ENCODE measurements at regions not wholly inside any gene's neighbourhood (a gene's known extent, or its start where the extent isn't known, plus 50 kb on each side); places are given as distances from the start of the nearest gene placed in this dataset.

DNA sequence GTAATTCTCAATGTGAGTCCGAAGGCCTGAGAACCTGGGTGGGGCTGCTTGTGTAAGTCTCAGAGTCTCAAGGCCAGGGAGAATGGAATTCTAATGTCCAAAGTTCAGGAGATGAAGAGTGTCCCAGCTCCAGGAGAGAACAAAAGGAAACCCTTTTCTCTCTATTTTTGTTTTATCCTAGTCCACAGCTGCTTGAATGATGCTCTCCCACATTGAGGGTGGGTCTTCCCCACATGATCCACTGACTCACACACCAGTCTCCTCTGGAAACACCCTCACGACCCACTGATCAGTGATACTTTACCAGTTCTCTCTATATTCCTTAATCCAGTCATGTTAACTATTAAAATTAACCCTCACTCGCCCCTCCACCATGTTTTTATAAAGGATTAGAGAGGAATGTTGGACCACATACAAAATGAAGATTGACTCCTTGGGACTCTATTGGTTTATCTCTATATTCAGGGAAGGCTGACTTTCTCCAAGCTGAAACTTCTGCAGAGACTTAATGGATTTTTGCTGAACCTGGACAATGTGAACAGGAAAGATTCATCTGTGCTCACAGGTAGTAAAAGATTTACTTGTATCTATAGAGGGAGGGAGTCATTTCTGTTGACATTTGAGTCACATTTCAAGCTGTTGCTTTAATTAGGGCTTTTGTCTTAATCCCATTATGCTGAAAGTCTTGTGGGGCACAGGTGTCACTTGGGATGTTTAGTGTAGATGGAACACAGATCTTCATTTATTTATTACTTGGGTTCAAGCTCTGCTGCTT is 1061.0 kb upstream of the TMEM132C start:
- DNase-seq (ENCODE audit: low read depth): no peak
- TF ChIP-seq, protein P1, sequence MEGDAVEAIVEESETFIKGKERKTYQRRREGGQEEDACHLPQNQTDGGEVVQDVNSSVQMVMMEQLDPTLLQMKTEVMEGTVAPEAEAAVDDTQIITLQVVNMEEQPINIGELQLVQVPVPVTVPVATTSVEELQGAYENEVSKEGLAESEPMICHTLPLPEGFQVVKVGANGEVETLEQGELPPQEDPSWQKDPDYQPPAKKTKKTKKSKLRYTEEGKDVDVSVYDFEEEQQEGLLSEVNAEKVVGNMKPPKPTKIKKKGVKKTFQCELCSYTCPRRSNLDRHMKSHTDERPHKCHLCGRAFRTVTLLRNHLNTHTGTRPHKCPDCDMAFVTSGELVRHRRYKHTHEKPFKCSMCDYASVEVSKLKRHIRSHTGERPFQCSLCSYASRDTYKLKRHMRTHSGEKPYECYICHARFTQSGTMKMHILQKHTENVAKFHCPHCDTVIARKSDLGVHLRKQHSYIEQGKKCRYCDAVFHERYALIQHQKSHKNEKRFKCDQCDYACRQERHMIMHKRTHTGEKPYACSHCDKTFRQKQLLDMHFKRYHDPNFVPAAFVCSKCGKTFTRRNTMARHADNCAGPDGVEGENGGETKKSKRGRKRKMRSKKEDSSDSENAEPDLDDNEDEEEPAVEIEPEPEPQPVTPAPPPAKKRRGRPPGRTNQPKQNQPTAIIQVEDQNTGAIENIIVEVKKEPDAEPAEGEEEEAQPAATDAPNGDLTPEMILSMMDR (IDR thresholded peaks at IDR 0.05; ENCODE audit: insufficient read depth, low read depth, low read length): no peak

DNA sequence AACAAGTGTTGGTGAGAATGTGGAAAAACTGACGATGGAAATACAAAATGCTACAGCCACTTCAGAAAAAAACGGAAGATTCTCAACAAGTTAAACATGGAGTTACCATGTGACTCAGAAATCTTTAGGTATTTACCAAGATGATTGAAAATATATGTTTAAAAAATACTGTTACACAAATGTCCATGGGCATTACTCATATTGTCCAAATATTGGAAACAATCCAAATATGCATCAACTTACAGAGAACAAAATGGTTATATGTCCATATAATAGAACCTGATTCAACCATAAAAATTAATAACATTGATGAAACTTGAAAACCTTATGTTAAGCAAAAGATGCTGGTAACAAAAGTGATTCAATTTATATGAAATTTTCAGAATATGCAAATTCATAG is 1057.7 kb upstream of the TMEM132C start:
- no peak overlapping the region for H3K4me3 ChIP-seq (ENCODE audit: low read depth, low read length)
- TF ChIP-seq, protein P1 (IDR thresholded peaks at IDR 0.05; ENCODE audit: insufficient read depth, low read depth, low read length): no peak
- DNase-seq (ENCODE audit: low read depth): no peak

More for the DNA sequence above, 1061.0 kb upstream of the TMEM132C start:
- no peak overlapping the region for H3K4me3 ChIP-seq (ENCODE audit: low read depth, low read length)

DNA sequence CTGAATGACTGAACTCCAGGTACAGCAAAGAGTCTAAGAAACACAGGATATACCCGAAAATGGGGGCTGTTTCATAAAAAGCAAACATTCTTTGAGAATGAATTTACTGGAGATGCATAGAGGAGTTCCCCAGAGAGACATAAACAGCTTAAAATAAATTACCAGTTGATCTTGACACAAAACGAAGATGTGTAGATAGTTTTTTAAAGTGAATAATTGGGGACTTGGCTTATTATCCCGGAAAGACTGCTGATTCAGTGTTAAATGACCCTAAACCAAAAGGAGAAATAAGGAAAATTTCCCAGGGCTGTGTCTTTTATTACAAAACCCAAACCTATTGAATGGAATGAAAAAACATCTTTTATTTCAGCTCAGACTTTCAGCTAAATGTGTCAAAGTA is 1052.8 kb upstream of the TMEM132C start:
- TF ChIP-seq, protein P1 (IDR thresholded peaks at IDR 0.05; ENCODE audit: insufficient read depth, low read depth, low read length): no peak
- DNase-seq (ENCODE audit: low read depth): peak; percentile 3

DNA sequence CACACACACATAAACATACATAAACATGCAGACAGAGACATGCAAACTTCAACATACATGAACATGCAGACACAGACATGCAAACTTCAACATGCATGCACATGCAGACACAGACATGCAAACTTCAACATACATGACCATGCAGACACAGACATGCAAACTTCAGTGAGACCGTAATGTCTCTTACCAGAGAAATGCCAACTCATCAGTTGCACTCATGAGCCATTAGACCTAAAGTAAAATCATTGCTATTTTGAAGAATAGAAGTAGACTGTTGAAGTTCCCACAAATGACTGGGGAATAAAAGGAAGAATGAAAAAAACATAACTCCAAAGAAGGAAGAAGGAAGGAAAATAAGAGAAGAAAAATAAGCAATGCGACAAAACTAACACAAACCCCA is 1044.0 kb upstream of the TMEM132C start:
- no peak for DNase-seq (ENCODE audit: low read depth)
- TF ChIP-seq, protein P1 (IDR thresholded peaks at IDR 0.05; ENCODE audit: insufficient read depth, low read depth, low read length): no peak
- no peak overlapping the region for H3K4me3 ChIP-seq (ENCODE audit: low read depth, low read length)

More for the DNA sequence above, 1052.8 kb upstream of the TMEM132C start:
- H3K4me3 ChIP-seq (ENCODE audit: low read depth, low read length): no peak overlapping the region

DNA sequence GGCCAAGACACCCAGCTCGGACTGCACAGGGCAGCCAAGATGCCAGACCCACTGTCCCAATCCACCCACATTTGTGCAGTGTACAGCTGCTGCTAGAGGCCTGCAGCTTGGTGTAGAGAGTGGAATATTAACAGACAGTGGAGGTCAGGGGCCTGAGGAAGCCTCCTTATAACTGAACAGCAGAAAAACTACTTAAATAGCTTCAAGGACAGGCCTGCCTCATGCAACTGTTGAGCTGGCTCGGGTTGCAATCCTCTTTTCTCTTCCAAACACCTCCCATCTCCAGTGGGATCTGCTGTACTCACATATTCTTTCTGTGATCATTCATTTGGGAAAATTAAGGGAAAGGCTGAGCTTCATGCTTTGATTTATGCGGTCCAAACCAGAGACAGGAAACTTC is 1043.2 kb upstream of the TMEM132C start:
- no peak for DNase-seq (ENCODE audit: low read depth)
- H3K4me3 ChIP-seq (ENCODE audit: low read depth, low read length): no peak overlapping the region
- TF ChIP-seq, protein P1 (IDR thresholded peaks at IDR 0.05; ENCODE audit: insufficient read depth, low read depth, low read length): no peak

DNA sequence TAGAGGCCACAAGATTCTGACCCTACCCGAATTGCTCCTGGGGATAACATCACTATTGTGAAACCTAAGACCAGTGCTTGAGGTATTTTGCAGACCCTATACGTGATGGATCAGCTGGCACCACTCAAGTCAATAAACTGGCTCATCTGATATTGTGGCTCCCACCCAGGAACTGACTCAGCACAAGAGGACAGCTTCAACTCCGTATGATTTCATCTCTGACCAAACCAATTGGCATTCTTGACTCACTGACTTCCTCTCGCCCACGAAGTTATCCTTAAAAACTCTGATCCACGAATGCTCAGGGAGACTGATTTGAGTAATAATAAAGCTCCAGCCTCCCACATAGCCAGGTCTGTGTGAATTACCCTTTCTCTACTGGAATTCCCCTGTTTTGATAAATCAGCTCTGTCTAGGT is 1036.1 kb upstream of the TMEM132C start:
- peak; percentile 78 for DNase-seq (ENCODE audit: low read depth)
- TF ChIP-seq, protein P1 (IDR thresholded peaks at IDR 0.05; ENCODE audit: insufficient read depth, low read depth, low read length): no peak
- no peak overlapping the region for H3K4me3 ChIP-seq (ENCODE audit: low read depth, low read length)

DNA sequence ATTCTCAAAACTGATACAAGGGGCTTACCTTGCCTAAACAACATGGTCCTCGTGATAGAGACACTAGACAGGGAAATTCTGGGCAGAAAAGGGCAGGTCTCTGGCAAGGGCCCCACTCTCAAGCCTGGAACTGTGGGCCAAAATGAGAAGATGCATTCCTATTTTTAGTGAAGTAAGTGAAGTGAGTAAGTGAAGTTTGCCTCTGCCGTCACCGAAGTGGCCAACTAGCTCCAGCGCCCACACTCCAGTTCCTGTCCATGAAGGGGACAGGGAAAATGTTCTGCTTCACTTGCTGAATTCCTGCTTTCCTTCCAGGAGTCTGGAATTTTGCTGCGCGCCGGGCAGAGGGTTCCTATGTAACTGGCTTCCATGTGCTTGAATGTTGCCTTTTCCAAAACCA is 1035.6 kb upstream of the TMEM132C start:
- TF ChIP-seq, protein P1 (IDR thresholded peaks at IDR 0.05; ENCODE audit: insufficient read depth, low read depth, low read length): no peak
- H3K4me3 ChIP-seq (ENCODE audit: low read depth, low read length): no peak overlapping the region
- no peak for DNase-seq (ENCODE audit: low read depth)
